HepG2 (cell line): ENCODE measurements at regions not wholly inside any gene's neighbourhood (a gene's known extent, or its start where the extent isn't known, plus 50 kb on each side); places are given as distances from the start of the nearest gene placed in this dataset.

ENCODE experiments used
- HNRNPL ChIP-seq: fragments of 200-400 bp; formaldehyde crosslinking; IDR thresholded peaks from 2 replicates; pipeline ENCODE4 v1.6.1; 2017; ENCODE audit warnings: mild to moderate bottlenecking, low read depth, low read length
- KDM2A ChIP-seq: sonication (generic); formaldehyde crosslinking; IDR thresholded peaks from 2 replicates; pipeline ENCODE4 v1.4.0; 2020; ENCODE audit warnings: low read depth, missing genetic modification reagents, borderline replicate concordance
- KLF12 ChIP-seq: sonication (generic); formaldehyde crosslinking; IDR thresholded peaks from 2 replicates; pipeline ENCODE4 v1.4.0; 2020; ENCODE audit warnings: missing genetic modification reagents, borderline replicate concordance
- MTA3 ChIP-seq: sonication (generic); formaldehyde crosslinking; IDR thresholded peaks from 2 replicates; pipeline ENCODE4 v1.4.0; 2020; ENCODE audit warnings: missing genetic modification reagents
- RBFOX2 ChIP-seq: fragments of 200-400 bp; formaldehyde crosslinking; IDR thresholded peaks from 2 replicates; pipeline ENCODE4 v1.6.1; 2017; ENCODE audit warnings: low read depth, mild to moderate bottlenecking, low read length
- SUZ12 ChIP-seq: fragments of 150-350 bp; IDR thresholded peaks from 2 replicates; pipeline ENCODE4 v1.6.1; 2014; ENCODE audit warnings: low read depth, low read length
- ZIK1 ChIP-seq: sonication (generic); formaldehyde crosslinking; IDR thresholded peaks from 2 replicates; pipeline ENCODE4 v1.5.0; 2020; ENCODE audit warnings: mild to moderate bottlenecking, low read depth, missing genetic modification reagents, borderline replicate concordance
- ZNF121 ChIP-seq: sonication (generic); formaldehyde crosslinking; IDR thresholded peaks from 2 replicates; pipeline ENCODE4 v1.5.0; 2020; ENCODE audit warnings: mild to moderate bottlenecking, missing genetic modification reagents
- ZNF124 ChIP-seq: sonication (generic); formaldehyde crosslinking; IDR thresholded peaks from 2 replicates; pipeline ENCODE4 v1.4.0; 2020; ENCODE audit warnings: missing genetic modification reagents
- ZNF143 ChIP-seq: sonication (generic); formaldehyde crosslinking; IDR thresholded peaks from 2 replicates; pipeline ENCODE4 v1.4.0; 2020; ENCODE audit warnings: missing genetic modification reagents
- ZNF326 ChIP-seq: sonication (generic); formaldehyde crosslinking; IDR thresholded peaks from 2 replicates; pipeline ENCODE4 v1.4.0; 2020; ENCODE audit warnings: missing genetic modification reagents, borderline replicate concordance
- TF ChIP-seq, protein P1 (sequence below): IDR thresholded peaks from 2 replicates; pipeline ENCODE4 v1.6.1; 2016; ENCODE audit warnings: low read depth, missing genetic modification reagents, missing compliant biosample characterization

DNA sequence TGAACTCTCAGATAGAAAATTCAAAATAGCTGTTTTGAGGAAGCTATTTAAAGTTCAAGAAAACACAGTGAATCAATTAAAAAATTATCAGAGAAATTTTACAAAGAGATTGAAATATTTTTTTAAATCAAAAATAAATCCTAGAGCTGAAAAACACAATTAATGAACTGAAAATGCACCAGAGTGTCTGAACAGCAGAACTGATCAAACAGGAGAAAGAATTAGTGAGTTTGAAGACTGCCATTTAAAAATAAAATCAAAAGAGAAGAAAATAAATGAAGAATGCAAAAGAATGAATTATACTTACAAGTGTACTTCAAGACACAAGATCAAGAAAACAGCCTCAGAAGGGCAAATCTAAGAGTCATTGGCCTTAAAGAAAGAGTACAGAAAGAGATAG, 1000.2 kb upstream of the ATXN8OS start (continued):
- TF ChIP-seq, protein P1, sequence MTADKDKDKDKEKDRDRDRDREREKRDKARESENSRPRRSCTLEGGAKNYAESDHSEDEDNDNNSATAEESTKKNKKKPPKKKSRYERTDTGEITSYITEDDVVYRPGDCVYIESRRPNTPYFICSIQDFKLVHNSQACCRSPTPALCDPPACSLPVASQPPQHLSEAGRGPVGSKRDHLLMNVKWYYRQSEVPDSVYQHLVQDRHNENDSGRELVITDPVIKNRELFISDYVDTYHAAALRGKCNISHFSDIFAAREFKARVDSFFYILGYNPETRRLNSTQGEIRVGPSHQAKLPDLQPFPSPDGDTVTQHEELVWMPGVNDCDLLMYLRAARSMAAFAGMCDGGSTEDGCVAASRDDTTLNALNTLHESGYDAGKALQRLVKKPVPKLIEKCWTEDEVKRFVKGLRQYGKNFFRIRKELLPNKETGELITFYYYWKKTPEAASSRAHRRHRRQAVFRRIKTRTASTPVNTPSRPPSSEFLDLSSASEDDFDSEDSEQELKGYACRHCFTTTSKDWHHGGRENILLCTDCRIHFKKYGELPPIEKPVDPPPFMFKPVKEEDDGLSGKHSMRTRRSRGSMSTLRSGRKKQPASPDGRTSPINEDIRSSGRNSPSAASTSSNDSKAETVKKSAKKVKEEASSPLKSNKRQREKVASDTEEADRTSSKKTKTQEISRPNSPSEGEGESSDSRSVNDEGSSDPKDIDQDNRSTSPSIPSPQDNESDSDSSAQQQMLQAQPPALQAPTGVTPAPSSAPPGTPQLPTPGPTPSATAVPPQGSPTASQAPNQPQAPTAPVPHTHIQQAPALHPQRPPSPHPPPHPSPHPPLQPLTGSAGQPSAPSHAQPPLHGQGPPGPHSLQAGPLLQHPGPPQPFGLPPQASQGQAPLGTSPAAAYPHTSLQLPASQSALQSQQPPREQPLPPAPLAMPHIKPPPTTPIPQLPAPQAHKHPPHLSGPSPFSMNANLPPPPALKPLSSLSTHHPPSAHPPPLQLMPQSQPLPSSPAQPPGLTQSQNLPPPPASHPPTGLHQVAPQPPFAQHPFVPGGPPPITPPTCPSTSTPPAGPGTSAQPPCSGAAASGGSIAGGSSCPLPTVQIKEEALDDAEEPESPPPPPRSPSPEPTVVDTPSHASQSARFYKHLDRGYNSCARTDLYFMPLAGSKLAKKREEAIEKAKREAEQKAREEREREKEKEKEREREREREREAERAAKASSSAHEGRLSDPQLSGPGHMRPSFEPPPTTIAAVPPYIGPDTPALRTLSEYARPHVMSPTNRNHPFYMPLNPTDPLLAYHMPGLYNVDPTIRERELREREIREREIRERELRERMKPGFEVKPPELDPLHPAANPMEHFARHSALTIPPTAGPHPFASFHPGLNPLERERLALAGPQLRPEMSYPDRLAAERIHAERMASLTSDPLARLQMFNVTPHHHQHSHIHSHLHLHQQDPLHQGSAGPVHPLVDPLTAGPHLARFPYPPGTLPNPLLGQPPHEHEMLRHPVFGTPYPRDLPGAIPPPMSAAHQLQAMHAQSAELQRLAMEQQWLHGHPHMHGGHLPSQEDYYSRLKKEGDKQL = no peak
- TF ChIP-seq MTA3 (CRISPR knock-in tag) (no peak), KDM2A (CRISPR knock-in tag) (no peak), KLF12 (no peak), ZNF121 (CRISPR knock-in tag) (no peak), ZIK1 (CRISPR knock-in tag) (no peak), HNRNPL (no peak), SUZ12 (no peak), ZNF143 (CRISPR knock-in tag) (no peak), RBFOX2 (no peak), ZNF124 (CRISPR knock-in tag) (no peak), ZNF326 (CRISPR knock-in tag) (no peak)
